ENCODE measurements at regions not wholly inside any gene's neighbourhood (a gene's known extent, or its start where the extent isn't known, plus 50 kb on each side); places are given as distances from the start of the nearest gene placed in this dataset.

- TF ChIP-seq CTCF (IDR thresholded peaks at IDR 0.05) (no peak), POLR2A (IDR thresholded peaks at IDR 0.05) (no peak)
Measured at GRCh38 chr11:122264121-122264520, 148.1 kb upstream of the BLID start.
